HepG2 (cell line): ENCODE measurements at regions not wholly inside any gene's neighbourhood (a gene's known extent, or its start where the extent isn't known, plus 50 kb on each side); places are given as distances from the start of the nearest gene placed in this dataset.

Experiments used
- ATAC-seq: fragments of 200-7000 bp; cut with Tn5 transposase; 3 replicates; pipeline ENCODE4 v1.9.1; 2020; ENCODE audit warnings: mild to moderate bottlenecking, moderate library complexity
- BruUV-seq: library from RNA; stranded (reverse); fragments of 400-500 nt; replicated peaks from 2 replicates; lab custom pipeline; 2021; lab: Mats Ljungman, UMichigan
- CTCF ChIA-PET: fragments of 300-600 bp; formaldehyde crosslinking; extraction: SDS; loops from one replicate; lab custom pipeline; 2021; ENCODE audit warnings: low total read pairs, inconsistent platforms, low intra/inter-chr PET ratio; lab: Yijun Ruan, JAX
- POLR2A ChIA-PET: fragments of 350-600 bp; sonication (Branson Sonifier 250); formaldehyde crosslinking; loops from one replicate; lab custom pipeline; 2020; ENCODE audit warnings: antibody characterized with exemption, inconsistent platforms; lab: Yijun Ruan, JAX
- DNase-seq: peaks from one replicate; pipeline ENCODE4 v3.0.0-alpha.2; 2015; ENCODE audit warnings: low spot score
- FAIRE-seq: peaks from 3 replicates; lab custom pipeline; 2011; peaks lifted over from hg19 to GRCh38; lab: Jason Lieb, UNC
- H2AFZ ChIP-seq: one replicate; pipeline ENCODE4 v1.6.1; 2011; ENCODE audit warnings: low read length, inconsistent platforms
- H3K27ac ChIP-seq: fragments of 300-600 bp; 3 replicates; pipeline ENCODE4 v1.8.0; 2011; ENCODE audit warnings: mixed run types, mild to moderate bottlenecking, mixed read lengths, low read length, inconsistent platforms; ENCODE audit not compliant: insufficient read depth; ENCODE audit errors: extremely low read length
- H3K27me3 ChIP-seq, 2 experiments: fragments of 200-600 bp in 1 of 2; 2 replicates in 1 of 2; 3 replicates in 1 of 2; pipeline versions ENCODE4 v1.6.0 to v1.8.0; 2011; ENCODE audit warnings: low read length in 2 of 2, mild to moderate bottlenecking in 2 of 2, moderate library complexity in 2 of 2, inconsistent platforms in 1 of 2; ENCODE audit not compliant: insufficient read depth in 2 of 2, control insufficient read depth in 1 of 2
- H3K36me3 ChIP-seq, 2 experiments: fragments of 200-600 bp in 1 of 2; replicated peaks in 1 of 2; 2 replicates in 1 of 2; 3 replicates in 1 of 2; pipeline versions ENCODE4 v1.5.1 to v1.8.0; 2011; ENCODE audit warnings: low read length in 2 of 2, inconsistent platforms in 1 of 2; ENCODE audit not compliant: insufficient read depth in 2 of 2, control insufficient read depth in 1 of 2
- H3K4me1 ChIP-seq: 2 replicates; pipeline ENCODE4 v1.5.1; 2012; ENCODE audit warnings: low read length, inconsistent platforms; ENCODE audit not compliant: insufficient read depth
- H3K4me2 ChIP-seq: 2 replicates; pipeline ENCODE4 v1.6.0; 2011; ENCODE audit warnings: low read depth, low read length, inconsistent platforms
- H3K4me3 ChIP-seq, 3 experiments: fragments of 200-600 bp in 1 of 3; sonication (generic), shearing (Covaris generic) in 1 of 3; replicated peaks in 1 of 3; 2 replicates each; pipeline ENCODE4 v1.5.1; 2011 to 2016; ENCODE audit warnings: low read length in 3 of 3, inconsistent platforms in 2 of 3, low read depth in 2 of 3, mild to moderate bottlenecking in 2 of 3, control low read depth in 1 of 3, mixed read lengths in 1 of 3; ENCODE audit not compliant: insufficient read depth in 1 of 3
- H3K79me2 ChIP-seq: one replicate; pipeline ENCODE4 v1.6.1; 2011; ENCODE audit warnings: low read length, inconsistent platforms; ENCODE audit not compliant: insufficient read depth
- H3K9ac ChIP-seq: 2 replicates; pipeline ENCODE4 v1.6.0; 2011; ENCODE audit warnings: mild to moderate bottlenecking, low read depth, low read length, inconsistent platforms; ENCODE audit not compliant: insufficient read depth
- H3K9me3 ChIP-seq: 2 replicates; pipeline ENCODE4 v1.5.1; 2012; ENCODE audit warnings: mild to moderate bottlenecking, low read length
- H4K20me1 ChIP-seq: 2 replicates; pipeline ENCODE4 v1.6.0; 2011; ENCODE audit warnings: inconsistent platforms, mild to moderate bottlenecking, low read length, moderate library complexity; ENCODE audit not compliant: insufficient read depth
- NCOR1 ChIP-seq: fragments of 200-600 bp; sonication (generic); IDR thresholded peaks from 2 replicates; pipeline ENCODE4 v1.7.0; 2017; ENCODE audit warnings: antibody characterized with exemption, low read length, borderline replicate concordance
- TEAD3 ChIP-seq: optimal IDR thresholded peaks from 2 replicates; pipeline ENCODE3; 2016; ENCODE audit warnings: borderline replicate concordance
- WGBS: methylation state at CpG from one replicate; pipeline ENCODE4 v1.1.6; 2017; ENCODE audit warnings: low lambda C conversion rate; 5-methylcytosine and 5-hydroxymethylcytosine counted together
- in situ Hi-C: cut with HindIII; loops from 2 replicates; pipeline ENCODE4 v1.10.0; 2017; ENCODE audit warnings: low pct_unique_long_range_greater_than_20kb; ENCODE audit not compliant: extremely low pct_ligation_motif_present
- intact Hi-C: fragments of 100-400 bp; cut with micrococcal nuclease; formaldehyde crosslinking; loops from one replicate; pipeline ENCODE4 v1.10.0; 2022; ENCODE audit not compliant: unreplicated experiment
- TF ChIP-seq, protein P1 (sequence below): sonication (generic); formaldehyde crosslinking; IDR thresholded peaks from 2 replicates; pipeline ENCODE4 v1.8.1; 2022; ENCODE audit warnings: low read depth, mild to moderate bottlenecking, missing genetic modification reagents
- TF ChIP-seq, protein P2 (sequence below): sonication (generic); formaldehyde crosslinking; IDR thresholded peaks from 2 replicates; pipeline ENCODE4 v1.5.1; 2020; ENCODE audit warnings: mild to moderate bottlenecking, missing genetic modification reagents, moderate library complexity

DNA sequence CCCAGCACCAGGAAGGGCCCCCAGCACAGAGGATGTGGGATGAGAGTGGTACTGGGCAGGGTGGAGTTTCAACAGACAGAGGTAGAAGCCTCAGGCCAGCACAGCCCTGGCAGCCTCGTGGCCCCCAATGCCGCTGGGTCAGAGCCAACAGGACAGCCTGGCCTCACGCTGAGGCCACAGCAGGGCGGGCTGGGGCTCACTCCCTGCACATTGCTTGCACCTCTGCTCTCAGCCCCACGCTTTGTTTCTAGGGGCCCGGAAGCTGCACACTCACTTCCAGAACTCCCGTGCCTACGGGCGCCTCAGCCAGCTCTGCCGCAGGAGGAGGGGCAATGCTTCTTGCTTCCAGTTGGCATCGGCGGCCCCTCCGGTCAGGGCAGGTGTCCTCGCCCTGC lies 72.9 kb downstream of the SIK1 start:
- no peak overlapping the region for H3K4me3 ChIP-seq
- 0% methylated on average over 2 of the region's 14 CpGs for WGBS
- H3K27me3 ChIP-seq, result peaks cover 2 to 25% of the 10 kb centered on the region in 2 experiments; a peak in 4 of 5 replicates
- ChIA-PET POLR2A (no interaction called here), CTCF (no interaction called here)
- no peak for FAIRE-seq
- intact Hi-C loops (no loop called here), in situ Hi-C loops (no loop called here)
- no peaks in the 10 kb centered on the region for H3K36me3 ChIP-seq
- no TSS peak for BruUV-seq
- H2AFZ ChIP-seq, result no peak overlapping the region
- peak; percentile 8 for ATAC-seq
- no peaks in the 10 kb centered on the region for H3K79me2 ChIP-seq
- no peak overlapping the region for H3K9ac ChIP-seq
- H3K9me3 ChIP-seq, result no peaks in the 10 kb centered on the region
- peaks cover 40% of the 10 kb centered on the region for H3K4me1 ChIP-seq
- no peak overlapping the region for H3K27ac ChIP-seq
- TF ChIP-seq, protein P1, sequence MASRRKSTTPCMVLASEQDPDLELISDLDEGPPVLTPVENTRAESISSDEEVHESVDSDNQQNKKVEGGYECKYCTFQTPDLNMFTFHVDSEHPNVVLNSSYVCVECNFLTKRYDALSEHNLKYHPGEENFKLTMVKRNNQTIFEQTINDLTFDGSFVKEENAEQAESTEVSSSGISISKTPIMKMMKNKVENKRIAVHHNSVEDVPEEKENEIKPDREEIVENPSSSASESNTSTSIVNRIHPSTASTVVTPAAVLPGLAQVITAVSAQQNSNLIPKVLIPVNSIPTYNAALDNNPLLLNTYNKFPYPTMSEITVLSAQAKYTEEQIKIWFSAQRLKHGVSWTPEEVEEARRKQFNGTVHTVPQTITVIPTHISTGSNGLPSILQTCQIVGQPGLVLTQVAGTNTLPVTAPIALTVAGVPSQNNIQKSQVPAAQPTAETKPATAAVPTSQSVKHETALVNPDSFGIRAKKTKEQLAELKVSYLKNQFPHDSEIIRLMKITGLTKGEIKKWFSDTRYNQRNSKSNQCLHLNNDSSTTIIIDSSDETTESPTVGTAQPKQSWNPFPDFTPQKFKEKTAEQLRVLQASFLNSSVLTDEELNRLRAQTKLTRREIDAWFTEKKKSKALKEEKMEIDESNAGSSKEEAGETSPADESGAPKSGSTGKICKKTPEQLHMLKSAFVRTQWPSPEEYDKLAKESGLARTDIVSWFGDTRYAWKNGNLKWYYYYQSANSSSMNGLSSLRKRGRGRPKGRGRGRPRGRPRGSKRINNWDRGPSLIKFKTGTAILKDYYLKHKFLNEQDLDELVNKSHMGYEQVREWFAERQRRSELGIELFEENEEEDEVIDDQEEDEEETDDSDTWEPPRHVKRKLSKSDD (CRISPR knock-in tag), result no peak
- TF ChIP-seq, protein P2, sequence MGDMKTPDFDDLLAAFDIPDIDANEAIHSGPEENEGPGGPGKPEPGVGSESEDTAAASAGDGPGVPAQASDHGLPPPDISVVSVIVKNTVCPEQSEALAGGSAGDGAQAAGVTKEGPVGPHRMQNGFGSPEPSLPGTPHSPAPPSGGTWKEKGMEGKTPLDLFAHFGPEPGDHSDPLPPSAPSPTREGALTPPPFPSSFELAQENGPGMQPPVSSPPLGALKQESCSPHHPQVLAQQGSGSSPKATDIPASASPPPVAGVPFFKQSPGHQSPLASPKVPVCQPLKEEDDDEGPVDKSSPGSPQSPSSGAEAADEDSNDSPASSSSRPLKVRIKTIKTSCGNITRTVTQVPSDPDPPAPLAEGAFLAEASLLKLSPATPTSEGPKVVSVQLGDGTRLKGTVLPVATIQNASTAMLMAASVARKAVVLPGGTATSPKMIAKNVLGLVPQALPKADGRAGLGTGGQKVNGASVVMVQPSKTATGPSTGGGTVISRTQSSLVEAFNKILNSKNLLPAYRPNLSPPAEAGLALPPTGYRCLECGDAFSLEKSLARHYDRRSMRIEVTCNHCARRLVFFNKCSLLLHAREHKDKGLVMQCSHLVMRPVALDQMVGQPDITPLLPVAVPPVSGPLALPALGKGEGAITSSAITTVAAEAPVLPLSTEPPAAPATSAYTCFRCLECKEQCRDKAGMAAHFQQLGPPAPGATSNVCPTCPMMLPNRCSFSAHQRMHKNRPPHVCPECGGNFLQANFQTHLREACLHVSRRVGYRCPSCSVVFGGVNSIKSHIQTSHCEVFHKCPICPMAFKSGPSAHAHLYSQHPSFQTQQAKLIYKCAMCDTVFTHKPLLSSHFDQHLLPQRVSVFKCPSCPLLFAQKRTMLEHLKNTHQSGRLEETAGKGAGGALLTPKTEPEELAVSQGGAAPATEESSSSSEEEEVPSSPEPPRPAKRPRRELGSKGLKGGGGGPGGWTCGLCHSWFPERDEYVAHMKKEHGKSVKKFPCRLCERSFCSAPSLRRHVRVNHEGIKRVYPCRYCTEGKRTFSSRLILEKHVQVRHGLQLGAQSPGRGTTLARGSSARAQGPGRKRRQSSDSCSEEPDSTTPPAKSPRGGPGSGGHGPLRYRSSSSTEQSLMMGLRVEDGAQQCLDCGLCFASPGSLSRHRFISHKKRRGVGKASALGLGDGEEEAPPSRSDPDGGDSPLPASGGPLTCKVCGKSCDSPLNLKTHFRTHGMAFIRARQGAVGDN (CRISPR knock-in tag), result peak; percentile 34
- TF ChIP-seq TEAD3 (CRISPR knock-in tag) (no peak), NCOR1 (no peak)
- H4K20me1 ChIP-seq, result no peaks in the 10 kb centered on the region
- DNase-seq, result no peak
- H3K4me2 ChIP-seq, result no peak overlapping the region; the same call in 1 of the 2 replicates
